Mesothelial cell of epicardium (in vitro differentiated cells): ENCODE measurements at regions not wholly inside any gene's neighbourhood (a gene's known extent, or its start where the extent isn't known, plus 50 kb on each side); places are given as distances from the start of the nearest gene placed in this dataset.

Source experiments
- DNase-seq, 2 experiments: peaks; one replicate each; pipeline ENCODE4 v3.0.0; 2021; ENCODE audit warnings: low spot score in 2 of 2; ENCODE audit not compliant: unreplicated experiment in 2 of 2
- H3K27ac Mint-ChIP-seq: 2 replicates; pipeline ENCODE4 v1.8.0; 2021; ENCODE audit warnings: mixed read lengths
- H3K27me3 Mint-ChIP-seq: 2 replicates; pipeline ENCODE4 v1.8.0; 2021; ENCODE audit warnings: low read depth, mixed read lengths
- H3K36me3 Mint-ChIP-seq: 2 replicates; pipeline ENCODE4 v1.8.0; 2021; ENCODE audit warnings: mixed read lengths
- H3K4me1 Mint-ChIP-seq: 2 replicates; pipeline ENCODE4 v1.8.0; 2021; ENCODE audit warnings: mixed read lengths
- H3K4me3 Mint-ChIP-seq: 2 replicates; pipeline ENCODE4 v1.8.0; 2021; ENCODE audit warnings: mild to moderate bottlenecking, moderate library complexity, mixed read lengths
- H3K9me3 Mint-ChIP-seq: 2 replicates; pipeline ENCODE4 v1.8.0; 2021; ENCODE audit warnings: mixed read lengths
- CTCF ChIP-seq: fragments of 200-600 bp; sonication (generic); IDR thresholded peaks from one replicate; pipeline ENCODE4 v1.5.0; 2021; ENCODE audit warnings: antibody characterized with exemption; ENCODE audit not compliant: unreplicated experiment

GRCh38 chr4:187714957-187715356, 280.6 kb upstream of the ZFP42 start:
- H3K36me3 Mint-ChIP-seq, result no peaks in the 10 kb centered on the region
- no peaks in the 10 kb centered on the region for H3K4me1 Mint-ChIP-seq

GRCh38 chr4:187715466-187715865, 280.1 kb upstream of the ZFP42 start:
- no peak overlapping the region for H3K4me3 Mint-ChIP-seq
- no peak for DNase-seq
- no peaks in the 10 kb centered on the region for H3K27me3 Mint-ChIP-seq
- H3K9me3 Mint-ChIP-seq, result no peaks in the 10 kb centered on the region
- H3K27ac Mint-ChIP-seq, result no peak overlapping the region
- no peaks in the 10 kb centered on the region for H3K4me1 Mint-ChIP-seq
- H3K36me3 Mint-ChIP-seq, result no peaks in the 10 kb centered on the region
- no peak for TF ChIP-seq CTCF

More at GRCh38 chr4:187714957-187715356, 280.6 kb upstream of the ZFP42 start:
- TF ChIP-seq CTCF, result no peak
- Mint-ChIP-seq H3K27ac (no peak overlapping the region), H3K27me3 (no peaks in the 10 kb centered on the region), H3K4me3 (no peak overlapping the region), H3K9me3 (no peaks in the 10 kb centered on the region)
- no peak for DNase-seq

GRCh38 chr4:187724456-187724855, 271.1 kb upstream of the ZFP42 start:
- H3K4me3 Mint-ChIP-seq, result no peak overlapping the region
- no peaks in the 10 kb centered on the region for H3K36me3 Mint-ChIP-seq
- DNase-seq, result no peak
- no peaks in the 10 kb centered on the region for H3K27me3 Mint-ChIP-seq
- H3K4me1 Mint-ChIP-seq, result no peaks in the 10 kb centered on the region
- TF ChIP-seq CTCF, result no peak
- H3K9me3 Mint-ChIP-seq, result no peaks in the 10 kb centered on the region
- no peak overlapping the region for H3K27ac Mint-ChIP-seq

GRCh38 chr4:187726485-187726884, 269.1 kb upstream of the ZFP42 start:
- no peak for TF ChIP-seq CTCF
- DNase-seq, result no peak
- Mint-ChIP-seq H3K27ac (no peak overlapping the region), H3K4me1 (no peaks in the 10 kb centered on the region), H3K4me3 (no peak overlapping the region), H3K9me3 (peaks cover 16% of the 10 kb centered on the region), H3K27me3 (no peaks in the 10 kb centered on the region), H3K36me3 (no peaks in the 10 kb centered on the region)

GRCh38 chr4:187732524-187732923, 263.0 kb upstream of the ZFP42 start:
- Mint-ChIP-seq H3K4me3 (no peak overlapping the region), H3K36me3 (no peaks in the 10 kb centered on the region), H3K27ac (no peak overlapping the region), H3K4me1 (no peaks in the 10 kb centered on the region), H3K9me3 (peaks cover 27% of the 10 kb centered on the region), H3K27me3 (no peaks in the 10 kb centered on the region)
- no peak for TF ChIP-seq CTCF
- DNase-seq, result no peak

GRCh38 chr4:187739771-187740170, 255.8 kb upstream of the ZFP42 start:
- H3K4me1 Mint-ChIP-seq, result no peaks in the 10 kb centered on the region
- TF ChIP-seq CTCF, result no peak
- H3K27ac Mint-ChIP-seq, result no peak overlapping the region
- peaks cover 47% of the 10 kb centered on the region for H3K9me3 Mint-ChIP-seq
- no peaks in the 10 kb centered on the region for H3K27me3 Mint-ChIP-seq
- no peaks in the 10 kb centered on the region for H3K36me3 Mint-ChIP-seq
- no peak for DNase-seq
- no peak overlapping the region for H3K4me3 Mint-ChIP-seq
